ENCODE measurements at regions not wholly inside any gene's neighbourhood (a gene's known extent, or its start where the extent isn't known, plus 50 kb on each side); places are given as distances from the start of the nearest gene placed in this dataset.

GRCh38 chr6:165873976-165874375, 210.9 kb upstream of the PDE10A start:
- ATAC-seq (no peak), DNase-seq (ENCODE audit: low spot score) (no peak)
- POLR2A ChIA-PET, result no interaction called here
- Mint-ChIP-seq H3K27me3 (ENCODE audit: low read depth) (peaks cover 14% of the 10 kb centered on the region), H3K4me3 (no peak overlapping the region), H3K9me3 (peaks cover 24% of the 10 kb centered on the region), H3K36me3 (peaks cover 10% of the 10 kb centered on the region), H3K27ac (no peak overlapping the region), H3K4me1 (no peaks in the 10 kb centered on the region)
- TF ChIP-seq, protein P1, sequence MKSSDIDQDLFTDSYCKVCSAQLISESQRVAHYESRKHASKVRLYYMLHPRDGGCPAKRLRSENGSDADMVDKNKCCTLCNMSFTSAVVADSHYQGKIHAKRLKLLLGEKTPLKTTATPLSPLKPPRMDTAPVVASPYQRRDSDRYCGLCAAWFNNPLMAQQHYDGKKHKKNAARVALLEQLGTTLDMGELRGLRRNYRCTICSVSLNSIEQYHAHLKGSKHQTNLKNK (CRISPR knock-in tag; IDR thresholded peaks at IDR 0.05), result no peak
- no peak for TF ChIP-seq ZNF317 (CRISPR knock-in tag; IDR thresholded peaks at IDR 0.05; ENCODE audit: borderline replicate concordance, low read depth)
- no peak for TF ChIP-seq EMX1 (CRISPR knock-in tag; IDR thresholded peaks at IDR 0.05)
- no peak for TF ChIP-seq ZNF138 (CRISPR knock-in tag; conservative IDR thresholded peaks at IDR 0.05)
- no peak for TF ChIP-seq JUN (CRISPR knock-in tag; IDR thresholded peaks at IDR 0.05)
- no peak for TF ChIP-seq PRDM15 (CRISPR knock-in tag; IDR thresholded peaks at IDR 0.05)
- TF ChIP-seq TEAD4 (CRISPR knock-in tag; IDR thresholded peaks at IDR 0.05), result no peak
- TF ChIP-seq JAZF1 (CRISPR knock-in tag; IDR thresholded peaks at IDR 0.05), result no peak
- TF ChIP-seq NR1H2 (CRISPR knock-in tag; IDR thresholded peaks at IDR 0.05), result no peak
- no peak for TF ChIP-seq NFATC4 (CRISPR knock-in tag; IDR thresholded peaks at IDR 0.05)
- TF ChIP-seq ZNF671 (CRISPR knock-in tag; IDR thresholded peaks at IDR 0.05), result no peak
- CTCF ChIA-PET, result interaction anchor here (1.7 kb wide), 1 partner anchor 224 kb away, joined by 7 read pairs; no protein-coding TSS in a partner anchor

DNA sequence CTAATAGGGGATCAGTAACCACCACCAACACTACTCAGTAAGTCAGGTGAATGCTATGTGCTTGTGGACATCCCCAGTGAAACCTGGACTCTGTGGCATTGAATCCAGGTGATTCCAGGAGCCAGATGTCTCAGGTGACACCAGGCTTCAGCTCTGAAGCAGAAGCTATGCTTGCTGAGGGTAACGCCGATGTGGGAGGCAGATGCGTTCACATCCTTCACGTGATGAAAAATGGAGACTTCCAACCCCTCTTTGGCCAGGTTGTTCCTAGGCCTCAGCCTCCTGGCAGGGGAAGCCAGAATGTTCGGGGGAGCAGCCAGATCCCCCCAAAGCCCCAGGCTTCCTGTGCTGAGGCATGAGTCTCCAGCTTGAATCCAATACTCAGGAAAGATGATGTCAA, 209.8 kb upstream of the PDE10A start:
- DNase-seq (ENCODE audit: low spot score), result no peak
- peaks cover 23% of the 10 kb centered on the region for H3K9me3 Mint-ChIP-seq
- TF ChIP-seq ESRRA (CRISPR knock-in tag; IDR thresholded peaks at IDR 0.05; ENCODE audit: borderline replicate concordance) (no peak), AR (CRISPR knock-in tag; IDR thresholded peaks at IDR 0.05) (no peak), SP1 (CRISPR knock-in tag; conservative IDR thresholded peaks at IDR 0.05) (no peak), FOXP1 (CRISPR knock-in tag; IDR thresholded peaks at IDR 0.05; ENCODE audit: borderline replicate concordance) (no peak), ATF6 (CRISPR knock-in tag; IDR thresholded peaks at IDR 0.05) (no peak), ZNF263 (CRISPR knock-in tag; IDR thresholded peaks at IDR 0.05; ENCODE audit: low read depth) (no peak), PRRX2 (CRISPR knock-in tag; IDR thresholded peaks at IDR 0.05) (no peak), ZNF138 (CRISPR knock-in tag; conservative IDR thresholded peaks at IDR 0.05) (no peak)
- TF ChIP-seq, protein P2, sequence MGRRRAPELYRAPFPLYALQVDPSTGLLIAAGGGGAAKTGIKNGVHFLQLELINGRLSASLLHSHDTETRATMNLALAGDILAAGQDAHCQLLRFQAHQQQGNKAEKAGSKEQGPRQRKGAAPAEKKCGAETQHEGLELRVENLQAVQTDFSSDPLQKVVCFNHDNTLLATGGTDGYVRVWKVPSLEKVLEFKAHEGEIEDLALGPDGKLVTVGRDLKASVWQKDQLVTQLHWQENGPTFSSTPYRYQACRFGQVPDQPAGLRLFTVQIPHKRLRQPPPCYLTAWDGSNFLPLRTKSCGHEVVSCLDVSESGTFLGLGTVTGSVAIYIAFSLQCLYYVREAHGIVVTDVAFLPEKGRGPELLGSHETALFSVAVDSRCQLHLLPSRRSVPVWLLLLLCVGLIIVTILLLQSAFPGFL (CRISPR knock-in tag; IDR thresholded peaks at IDR 0.05; ENCODE audit: borderline replicate concordance), result no peak
- TF ChIP-seq, protein P3, sequence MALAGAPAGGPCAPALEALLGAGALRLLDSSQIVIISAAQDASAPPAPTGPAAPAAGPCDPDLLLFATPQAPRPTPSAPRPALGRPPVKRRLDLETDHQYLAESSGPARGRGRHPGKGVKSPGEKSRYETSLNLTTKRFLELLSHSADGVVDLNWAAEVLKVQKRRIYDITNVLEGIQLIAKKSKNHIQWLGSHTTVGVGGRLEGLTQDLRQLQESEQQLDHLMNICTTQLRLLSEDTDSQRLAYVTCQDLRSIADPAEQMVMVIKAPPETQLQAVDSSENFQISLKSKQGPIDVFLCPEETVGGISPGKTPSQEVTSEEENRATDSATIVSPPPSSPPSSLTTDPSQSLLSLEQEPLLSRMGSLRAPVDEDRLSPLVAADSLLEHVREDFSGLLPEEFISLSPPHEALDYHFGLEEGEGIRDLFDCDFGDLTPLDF (CRISPR knock-in tag; IDR thresholded peaks at IDR 0.05), result no peak
- POLR2A ChIA-PET, result no interaction called here
- peaks cover 7% of the 10 kb centered on the region for H3K36me3 Mint-ChIP-seq
- H3K27ac Mint-ChIP-seq, result no peak overlapping the region
- CTCF ChIA-PET, result interaction anchor here (1.4 to 1.7 kb wide), 2 partner anchors 225 to 234 kb away, joined by 4 to 7 read pairs; no protein-coding TSS in a partner anchor
- H3K27me3 Mint-ChIP-seq (ENCODE audit: low read depth), result peaks cover 10% of the 10 kb centered on the region
- no peak for ATAC-seq
- no peaks in the 10 kb centered on the region for H3K4me1 Mint-ChIP-seq
- no peak overlapping the region for H3K4me3 Mint-ChIP-seq
